Testis (tissue), 2 donors: ENCODE measurements at regions not wholly inside any gene's neighbourhood (a gene's known extent, or its start where the extent isn't known, plus 50 kb on each side); places are given as distances from the start of the nearest gene placed in this dataset.

ENCODE experiments used
- DNase-seq: peaks from one replicate; pipeline ENCODE4 v3.0.0-alpha.2; 2019
- H3K27ac ChIP-seq, 2 donors: fragments of 200-600 bp; sonication (generic); one replicate each; pipeline ENCODE4 v1.5.1; 2019
- H3K27me3 ChIP-seq: fragments of 200-600 bp; sonication (generic); one replicate; pipeline ENCODE4 v1.5.1; 2019
- H3K36me3 ChIP-seq: fragments of 200-600 bp; sonication (generic); one replicate; pipeline ENCODE4 v1.5.1; 2017; ENCODE audit warnings: low read depth; ENCODE audit errors: missing control alignments
- H3K4me1 ChIP-seq: fragments of 200-600 bp; sonication (generic); one replicate; pipeline ENCODE4 v1.5.1; 2019
- H3K4me3 ChIP-seq, 2 donors: fragments of 200-600 bp; sonication (generic); one replicate each; pipeline ENCODE4 v1.5.1; 2017 to 2019
- H3K9me3 ChIP-seq: fragments of 200-600 bp; sonication (generic); one replicate; pipeline ENCODE4 v1.5.1; 2017
- POLR2A ChIP-seq: fragments of 450-650 bp; IDR thresholded peaks from one replicate; pipeline ENCODE4 v1.6.1; 2017; ENCODE audit warnings: antibody characterized with exemption, mild to moderate bottlenecking, moderate library complexity
- WGBS, 2 donors: methylation state at CpG; one replicate each; pipeline ENCODE4 v1.1.5; 2018; 5-methylcytosine and 5-hydroxymethylcytosine counted together
- intact Hi-C: fragments of 100-400 bp; cut with DNase I; formaldehyde crosslinking; loops from one replicate; pipeline ENCODE4 v1.15.1; 2023; ENCODE audit warnings: low total_unique reads
- TF ChIP-seq, protein P1 (sequence below), 3 experiments: fragments of 450-650 bp in 2 of 3; fragments of 200-600 bp in 1 of 3; sonication (generic) in 1 of 3; IDR thresholded peaks; one replicate each; pipeline ENCODE4 v1.5.1; 2016 to 2019; ENCODE audit warnings: antibody characterized with exemption in 3 of 3, mild to moderate bottlenecking in 2 of 3, moderate library complexity in 1 of 3

DNA sequence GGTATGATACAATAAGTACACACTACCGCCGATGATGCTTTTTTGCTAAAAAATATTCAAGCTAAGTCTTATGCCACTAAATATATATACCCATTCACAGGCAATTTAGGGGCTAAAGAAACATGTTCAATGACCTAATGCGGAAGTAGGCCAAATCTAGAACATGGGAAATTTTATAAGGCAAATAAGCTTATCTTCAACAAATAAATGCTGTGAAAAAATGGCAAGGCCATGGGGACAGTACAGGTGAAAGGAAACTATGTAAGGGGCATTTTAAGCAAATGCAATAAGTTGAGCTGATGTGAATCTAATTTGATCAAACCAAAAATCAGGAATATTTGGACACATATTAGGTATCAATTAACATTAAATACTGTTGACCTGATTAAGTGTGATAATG, 339.5 kb upstream of the EDIL3 start:
- 74 to 93% methylated on average over 3 of the region's 3 CpGs for WGBS, 2 donors
- intact Hi-C loops: no loop called here
- TF ChIP-seq, protein P1, sequence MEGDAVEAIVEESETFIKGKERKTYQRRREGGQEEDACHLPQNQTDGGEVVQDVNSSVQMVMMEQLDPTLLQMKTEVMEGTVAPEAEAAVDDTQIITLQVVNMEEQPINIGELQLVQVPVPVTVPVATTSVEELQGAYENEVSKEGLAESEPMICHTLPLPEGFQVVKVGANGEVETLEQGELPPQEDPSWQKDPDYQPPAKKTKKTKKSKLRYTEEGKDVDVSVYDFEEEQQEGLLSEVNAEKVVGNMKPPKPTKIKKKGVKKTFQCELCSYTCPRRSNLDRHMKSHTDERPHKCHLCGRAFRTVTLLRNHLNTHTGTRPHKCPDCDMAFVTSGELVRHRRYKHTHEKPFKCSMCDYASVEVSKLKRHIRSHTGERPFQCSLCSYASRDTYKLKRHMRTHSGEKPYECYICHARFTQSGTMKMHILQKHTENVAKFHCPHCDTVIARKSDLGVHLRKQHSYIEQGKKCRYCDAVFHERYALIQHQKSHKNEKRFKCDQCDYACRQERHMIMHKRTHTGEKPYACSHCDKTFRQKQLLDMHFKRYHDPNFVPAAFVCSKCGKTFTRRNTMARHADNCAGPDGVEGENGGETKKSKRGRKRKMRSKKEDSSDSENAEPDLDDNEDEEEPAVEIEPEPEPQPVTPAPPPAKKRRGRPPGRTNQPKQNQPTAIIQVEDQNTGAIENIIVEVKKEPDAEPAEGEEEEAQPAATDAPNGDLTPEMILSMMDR (IDR thresholded peaks at IDR 0.05): no peak
- no peak for TF ChIP-seq POLR2A
- no peak overlapping the region for H3K4me3 ChIP-seq
- no peaks in the 10 kb centered on the region for H3K4me1 ChIP-seq
- H3K36me3 ChIP-seq: no peaks in the 10 kb centered on the region
- no peak overlapping the region for H3K27ac ChIP-seq
- H3K27me3 ChIP-seq: no peaks in the 10 kb centered on the region
- no peak for DNase-seq
- H3K9me3 ChIP-seq: no peaks in the 10 kb centered on the region

DNA sequence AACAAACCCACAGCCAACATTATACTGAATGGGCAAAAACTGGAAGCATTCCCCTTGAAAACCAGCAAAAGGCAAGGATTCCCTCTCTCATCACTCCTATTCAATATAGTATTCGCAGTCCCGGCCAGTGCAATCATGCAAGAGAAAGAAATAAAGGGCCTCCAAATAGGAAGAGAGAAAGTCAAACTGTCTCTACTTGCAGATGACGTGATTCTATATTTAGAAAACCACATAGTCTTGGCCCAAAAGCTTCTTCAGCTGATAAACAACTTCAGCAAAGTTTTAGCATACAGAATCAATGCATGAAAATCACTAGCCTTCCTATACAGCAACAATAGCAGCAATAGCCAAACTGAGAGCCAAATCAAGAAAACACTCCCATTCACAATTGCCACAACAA, 333.7 kb upstream of the EDIL3 start:
- no peak for TF ChIP-seq POLR2A
- TF ChIP-seq, protein P1 (IDR thresholded peaks at IDR 0.05): no peak
- Histone ChIP-seq H3K27me3 (no peaks in the 10 kb centered on the region), H3K4me1 (no peaks in the 10 kb centered on the region), H3K4me3 (no peak overlapping the region), H3K9me3 (no peaks in the 10 kb centered on the region), H3K27ac (no peak overlapping the region), H3K36me3 (no peaks in the 10 kb centered on the region)
- no peak for DNase-seq
- 83 to 84% methylated on average over 3 of the region's 3 CpGs for WGBS, 2 donors
- intact Hi-C loops: no loop called here

DNA sequence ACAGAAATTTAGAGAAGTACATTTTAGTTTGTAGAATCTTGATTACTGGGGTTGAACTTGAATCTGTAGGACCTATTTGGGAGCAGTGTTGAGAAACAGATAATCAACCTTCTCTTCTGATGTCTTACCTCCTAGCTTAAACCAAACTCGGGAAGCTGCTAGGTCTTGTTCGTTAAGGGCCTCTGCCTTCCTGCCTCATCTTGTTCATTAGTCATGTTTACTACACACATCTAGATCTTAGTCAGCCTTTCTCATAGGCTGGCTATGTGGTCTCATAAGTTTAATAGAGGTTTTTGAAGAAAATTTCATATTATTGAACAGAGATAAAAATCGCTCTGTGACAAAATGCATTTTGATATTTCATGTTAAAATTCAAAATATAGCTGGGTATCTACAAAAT, 331.0 kb upstream of the EDIL3 start:
- H3K4me1 ChIP-seq: no peaks in the 10 kb centered on the region
- H3K27me3 ChIP-seq: no peaks in the 10 kb centered on the region
- no peaks in the 10 kb centered on the region for H3K36me3 ChIP-seq
- H3K4me3 ChIP-seq: no peak overlapping the region
- DNase-seq: no peak
- H3K9me3 ChIP-seq: no peaks in the 10 kb centered on the region
- no peak for TF ChIP-seq POLR2A
- TF ChIP-seq, protein P1 (IDR thresholded peaks at IDR 0.05): no peak
- 82 to 89% methylated on average over 3 of the region's 3 CpGs for WGBS, 2 donors
- no peak overlapping the region for H3K27ac ChIP-seq
- intact Hi-C loops: no loop called here

DNA sequence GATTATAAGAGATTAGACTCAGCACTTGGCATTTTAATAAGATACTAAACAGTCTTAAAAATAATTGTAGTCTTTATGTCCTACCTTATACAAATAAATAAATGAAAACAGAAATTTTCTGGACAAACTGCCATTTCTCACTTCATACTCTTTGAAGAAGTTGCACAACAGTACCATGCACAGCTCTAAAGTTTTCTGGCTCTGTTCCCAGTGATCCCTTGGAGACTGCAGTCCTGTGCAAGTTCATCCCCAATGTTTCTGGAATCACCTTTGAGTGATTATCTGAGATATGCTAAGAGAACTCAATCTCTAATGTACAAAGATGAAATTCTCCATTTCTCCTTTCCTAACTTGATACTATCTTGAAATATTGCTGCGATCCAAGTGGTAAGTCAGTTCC, 330.4 kb upstream of the EDIL3 start:
- 93 to 97% methylated on average over 1 of the region's 1 CpG for WGBS, 2 donors
- TF ChIP-seq POLR2A: no peak
- TF ChIP-seq, protein P1 (IDR thresholded peaks at IDR 0.05): no peak
- no peaks in the 10 kb centered on the region for H3K36me3 ChIP-seq
- no peak overlapping the region for H3K4me3 ChIP-seq
- no peaks in the 10 kb centered on the region for H3K27me3 ChIP-seq
- intact Hi-C loops: no loop called here
- no peak for DNase-seq
- H3K27ac ChIP-seq: no peak overlapping the region
- no peaks in the 10 kb centered on the region for H3K9me3 ChIP-seq
- H3K4me1 ChIP-seq: no peaks in the 10 kb centered on the region

DNA sequence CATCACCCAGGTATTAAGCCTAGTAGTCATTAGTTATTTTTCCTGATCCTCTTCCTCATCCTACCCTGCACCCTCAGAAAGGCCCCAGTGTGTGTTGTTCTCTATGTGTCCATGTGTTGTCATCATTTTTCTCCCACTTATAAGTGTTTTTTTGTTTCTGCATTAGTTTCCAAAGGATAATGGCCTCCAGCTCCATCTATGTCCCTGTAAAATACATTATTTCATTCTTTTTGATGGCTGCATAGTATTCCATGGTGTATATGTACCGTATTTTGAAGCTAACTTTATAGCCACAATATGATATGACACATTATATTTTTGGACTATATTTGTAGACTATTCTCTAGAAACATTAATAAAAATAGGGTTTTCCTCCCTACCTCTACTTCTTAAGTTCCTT, 324.4 kb upstream of the EDIL3 start:
- no peaks in the 10 kb centered on the region for H3K36me3 ChIP-seq
- 96 to 100% methylated on average over 1 of the region's 1 CpG for WGBS, 2 donors
- TF ChIP-seq POLR2A: no peak
- TF ChIP-seq, protein P1 (IDR thresholded peaks at IDR 0.05): no peak
- no peaks in the 10 kb centered on the region for H3K4me1 ChIP-seq
- no peak for DNase-seq
- H3K4me3 ChIP-seq: no peak overlapping the region
- H3K27ac ChIP-seq: no peak overlapping the region
- H3K27me3 ChIP-seq: no peaks in the 10 kb centered on the region
- intact Hi-C loops: no loop called here
- no peaks in the 10 kb centered on the region for H3K9me3 ChIP-seq
